LNCAP (cell line): ENCODE measurements at regions not wholly inside any gene's neighbourhood (a gene's known extent, or its start where the extent isn't known, plus 50 kb on each side); places are given as distances from the start of the nearest gene placed in this dataset.

ENCODE experiments used
- CTCF ChIP-seq: fragments of 450-650 bp; IDR thresholded peaks from 2 replicates; pipeline ENCODE4 v1.5.1; 2017; ENCODE audit warnings: mild to moderate bottlenecking

GRCh38 chrX:39956803-39957394 lies 140.9 kb downstream of the BCOR start:
- TF ChIP-seq CTCF = no peak

GRCh38 chrX:39957816-39958566 lies 139.8 kb downstream of the BCOR start:
- TF ChIP-seq CTCF = no peak

GRCh38 chrX:39958850-39959249 lies 138.9 kb downstream of the BCOR start:
- no peak for TF ChIP-seq CTCF

GRCh38 chrX:39960219-39960618 lies 137.5 kb downstream of the BCOR start:
- TF ChIP-seq CTCF = no peak

- no peak for TF ChIP-seq CTCF
Observed at GRCh38 chrX:39961441-39961840, 136.3 kb downstream of the BCOR start.

GRCh38 chrX:39965051-39965573 lies 132.6 kb downstream of the BCOR start:
- TF ChIP-seq CTCF = no peak

GRCh38 chrX:39966176-39966575 lies 131.6 kb downstream of the BCOR start:
- TF ChIP-seq CTCF = no peak
